HG03575 (cell line): ENCODE measurements at regions not wholly inside any gene's neighbourhood (a gene's known extent, or its start where the extent isn't known, plus 50 kb on each side); places are given as distances from the start of the nearest gene placed in this dataset.

Experiments used
- ATAC-seq: cut with Tn5 transposase; IDR thresholded peaks from one replicate; pipeline ENCODE4 v1.9.1; 2021; ENCODE audit not compliant: unreplicated experiment, insufficient number of reproducible peaks, low FRiP score; ENCODE audit errors: extremely low read depth

- no peak for ATAC-seq
Measured at GRCh38 chr3:3636815-3637214, 162.4 kb upstream of the LRRN1 start.

DNA sequence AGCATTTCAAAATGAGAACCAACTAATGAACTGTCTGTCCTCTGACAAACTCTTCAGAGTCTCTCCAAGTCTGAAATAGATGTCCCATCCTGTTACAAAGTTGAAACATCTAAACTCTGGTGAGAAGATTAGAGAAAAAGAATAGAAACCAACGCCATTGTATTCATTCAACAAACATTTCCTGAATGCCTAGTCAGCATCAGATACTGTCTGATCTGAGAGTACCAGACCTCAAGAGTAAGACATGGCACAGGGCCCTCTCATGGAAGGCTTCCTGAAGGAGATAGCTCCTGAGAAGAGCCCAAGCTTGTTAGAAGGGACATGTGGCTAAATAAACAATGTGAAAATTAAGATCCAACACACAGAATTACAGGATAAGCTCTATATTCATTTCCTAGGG lies 164.1 kb upstream of the LRRN1 start:
- ATAC-seq = no peak

- ATAC-seq = no peak
Measured at GRCh38 chr3:3634326-3634725, 164.9 kb upstream of the LRRN1 start.

- no peak for ATAC-seq
Measured at GRCh38 chr3:3633761-3634160, 165.5 kb upstream of the LRRN1 start.

- ATAC-seq = no peak
Measured at GRCh38 chr3:3632449-3632848, 166.8 kb upstream of the LRRN1 start.

DNA sequence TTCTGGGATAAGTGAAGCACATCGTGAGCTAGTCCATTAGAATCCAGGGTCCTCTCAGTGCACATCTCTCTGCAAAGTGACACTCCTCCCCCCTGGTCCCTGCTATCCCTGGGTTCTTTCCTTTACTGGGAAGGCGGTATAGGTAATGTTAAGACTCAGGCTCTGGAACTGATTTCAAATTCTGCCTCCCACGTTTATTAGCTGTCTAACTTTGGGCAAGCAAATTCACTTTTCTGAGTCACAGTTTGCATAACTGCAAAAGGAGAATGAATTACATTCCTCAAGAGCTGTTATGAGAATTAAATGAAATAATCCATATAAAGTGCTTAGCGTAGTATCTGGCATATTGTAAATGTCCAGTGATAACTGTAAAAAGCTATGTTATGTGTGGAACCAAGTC lies 168.1 kb upstream of the LRRN1 start:
- no peak for ATAC-seq

- ATAC-seq = no peak
Measured at GRCh38 chr3:3629911-3630310, 169.3 kb upstream of the LRRN1 start.

- peak; percentile 67 for ATAC-seq
Measured at GRCh38 chr3:3628676-3629328, 170.4 kb upstream of the LRRN1 start.

- no peak for ATAC-seq
Measured at GRCh38 chr3:3627114-3627513, 172.1 kb upstream of the LRRN1 start.

- no peak for ATAC-seq
Measured at GRCh38 chr3:3625544-3626271, 173.5 kb upstream of the LRRN1 start.

- no peak for ATAC-seq
Measured at GRCh38 chr3:3619815-3620214, 179.4 kb upstream of the LRRN1 start.

DNA sequence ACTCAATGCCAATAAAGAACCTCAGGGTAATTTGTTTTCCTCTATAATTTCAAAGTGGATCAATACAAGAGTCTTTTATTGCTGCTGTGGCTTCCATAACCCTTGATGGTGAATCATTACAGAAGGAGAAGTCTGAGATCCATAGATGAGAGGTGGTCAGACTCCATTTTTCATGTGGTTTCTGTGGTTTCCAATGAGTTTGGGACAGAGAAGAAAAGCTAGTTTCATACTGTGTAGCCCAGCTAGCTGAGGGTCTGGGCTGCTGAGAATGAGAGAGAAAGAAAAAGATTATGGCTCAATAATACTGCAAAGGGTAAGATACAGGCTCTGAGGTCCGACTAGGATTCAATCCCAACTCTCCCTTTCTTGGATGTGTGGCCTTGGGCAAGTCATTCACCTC lies 180.6 kb upstream of the LRRN1 start:
- no peak for ATAC-seq

GRCh38 chr3:3615533-3615932 lies 183.7 kb upstream of the LRRN1 start:
- no peak for ATAC-seq

DNA sequence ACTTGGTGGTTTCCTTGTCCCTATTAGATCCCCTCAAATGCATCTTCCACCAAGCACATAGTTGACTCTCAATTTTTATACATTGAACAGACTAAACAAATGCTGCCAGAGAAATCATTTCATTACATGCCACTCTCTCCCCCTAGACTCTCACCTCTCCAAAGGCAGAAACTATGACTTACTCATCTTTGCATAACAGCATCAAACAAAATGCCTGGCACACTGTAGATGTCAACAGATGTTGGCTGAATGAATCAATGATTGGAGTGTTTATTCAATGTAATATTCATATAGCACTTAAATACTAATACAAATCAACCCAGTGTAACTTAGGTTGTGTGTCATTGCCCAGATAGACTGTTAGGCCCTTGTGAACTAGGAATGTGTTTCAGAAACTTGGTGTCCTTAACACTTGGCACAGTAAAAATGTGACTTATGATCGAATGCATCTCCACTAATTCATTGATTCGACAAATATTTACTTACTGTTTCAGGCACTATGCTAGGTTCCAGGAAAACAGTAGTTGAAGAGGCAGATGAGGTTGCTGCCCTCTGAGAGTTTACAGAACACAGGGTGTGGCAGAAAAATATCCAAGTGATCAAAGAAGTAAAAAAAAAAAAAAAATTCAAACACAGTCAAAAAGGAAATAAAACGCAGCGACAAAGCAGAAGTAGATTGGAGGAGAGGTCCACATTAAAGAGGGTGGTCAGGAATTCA lies 188.5 kb upstream of the LRRN1 start:
- ATAC-seq = no peak

DNA sequence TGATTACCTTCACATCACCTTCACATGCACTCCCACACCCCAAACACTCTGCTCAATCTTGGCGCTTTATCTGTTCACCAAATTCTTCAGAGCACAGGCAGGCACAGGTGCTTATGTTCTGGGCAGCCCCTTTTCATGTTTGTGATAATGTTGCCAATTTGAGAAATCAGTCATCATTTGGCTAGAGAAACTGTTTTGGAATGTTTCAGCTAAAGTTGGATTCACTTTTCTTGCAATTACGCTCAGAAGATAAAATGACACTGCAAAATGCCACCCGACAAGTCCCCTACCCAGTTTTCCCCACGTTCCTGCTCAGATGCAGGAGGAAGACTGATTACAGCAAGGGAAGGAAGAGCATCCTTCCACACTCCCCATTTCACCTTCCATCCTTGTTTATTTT lies 192.9 kb upstream of the LRRN1 start:
- no peak for ATAC-seq

DNA sequence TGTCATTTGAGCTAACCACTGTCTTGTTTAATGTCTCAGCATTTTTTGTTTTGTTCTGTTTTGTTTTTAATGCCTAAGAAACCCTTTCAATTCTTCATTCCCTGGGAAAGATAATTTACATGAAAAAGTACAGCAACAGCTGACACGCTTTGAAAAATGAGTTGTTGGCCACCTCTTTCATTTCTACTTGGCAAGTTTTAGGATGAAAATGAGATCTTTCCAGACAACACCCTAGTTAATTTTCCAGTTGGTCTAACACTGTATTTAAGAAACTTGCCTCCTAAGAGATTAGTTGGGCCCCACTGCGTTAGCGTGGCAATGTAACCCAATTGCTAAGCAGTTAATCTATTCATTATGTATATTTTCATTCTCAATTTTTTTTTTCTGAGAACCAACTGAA lies 194.0 kb upstream of the LRRN1 start:
- ATAC-seq = no peak

- no peak for ATAC-seq
Measured at GRCh38 chr3:3603351-3603750, 195.9 kb upstream of the LRRN1 start.

GRCh38 chr3:3600665-3601340 lies 198.4 kb upstream of the LRRN1 start:
- ATAC-seq = no peak

- ATAC-seq = no peak
Measured at GRCh38 chr3:3599016-3599415, 200.2 kb upstream of the LRRN1 start.

DNA sequence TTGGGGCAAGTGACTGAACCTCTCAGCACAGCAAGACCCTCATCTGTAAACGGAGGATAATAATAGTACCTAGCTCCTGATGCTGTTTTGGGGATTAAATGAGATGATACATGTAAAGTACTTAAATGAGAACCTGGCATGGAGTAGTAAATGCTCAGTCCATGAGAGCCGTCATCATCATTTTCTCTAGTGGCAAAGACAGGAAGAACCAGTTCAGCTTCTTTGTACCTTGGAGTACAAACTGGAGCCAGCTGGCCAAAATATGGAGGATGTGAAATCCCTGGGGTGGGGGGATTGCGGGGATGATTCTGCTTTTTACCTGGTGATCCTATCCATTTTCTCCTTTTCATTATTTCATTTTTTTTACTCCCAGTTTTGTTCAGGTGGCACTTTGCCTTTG lies 204.2 kb upstream of the LRRN1 start:
- ATAC-seq = no peak
